HL-60 (cell line): ENCODE measurements at regions not wholly inside any gene's neighbourhood (a gene's known extent, or its start where the extent isn't known, plus 50 kb on each side); places are given as distances from the start of the nearest gene placed in this dataset.

Source experiments
- GABPA ChIP-seq: IDR thresholded peaks from 2 replicates; pipeline ENCODE4 v1.6.1; 2012; ENCODE audit warnings: low read depth
- POLR2AphosphoS5 ChIP-seq: IDR thresholded peaks from 2 replicates; pipeline ENCODE4 v1.6.1; 2012; ENCODE audit warnings: low read depth
- SPI1 ChIP-seq: IDR thresholded peaks from 2 replicates; pipeline ENCODE4 v1.6.1; 2012; ENCODE audit warnings: low read depth, mild to moderate bottlenecking, borderline replicate concordance
- TF ChIP-seq, protein P1 (sequence below): IDR thresholded peaks from one replicate; pipeline ENCODE4 v1.5.1; 2011; ENCODE audit warnings: low read length, control low read depth, inconsistent platforms; ENCODE audit not compliant: insufficient read depth
- TF ChIP-seq, protein P2 (sequence below): IDR thresholded peaks from 2 replicates; pipeline ENCODE4 v1.6.1; 2012; ENCODE audit warnings: low read depth; ENCODE audit not compliant: insufficient replicate concordance

DNA sequence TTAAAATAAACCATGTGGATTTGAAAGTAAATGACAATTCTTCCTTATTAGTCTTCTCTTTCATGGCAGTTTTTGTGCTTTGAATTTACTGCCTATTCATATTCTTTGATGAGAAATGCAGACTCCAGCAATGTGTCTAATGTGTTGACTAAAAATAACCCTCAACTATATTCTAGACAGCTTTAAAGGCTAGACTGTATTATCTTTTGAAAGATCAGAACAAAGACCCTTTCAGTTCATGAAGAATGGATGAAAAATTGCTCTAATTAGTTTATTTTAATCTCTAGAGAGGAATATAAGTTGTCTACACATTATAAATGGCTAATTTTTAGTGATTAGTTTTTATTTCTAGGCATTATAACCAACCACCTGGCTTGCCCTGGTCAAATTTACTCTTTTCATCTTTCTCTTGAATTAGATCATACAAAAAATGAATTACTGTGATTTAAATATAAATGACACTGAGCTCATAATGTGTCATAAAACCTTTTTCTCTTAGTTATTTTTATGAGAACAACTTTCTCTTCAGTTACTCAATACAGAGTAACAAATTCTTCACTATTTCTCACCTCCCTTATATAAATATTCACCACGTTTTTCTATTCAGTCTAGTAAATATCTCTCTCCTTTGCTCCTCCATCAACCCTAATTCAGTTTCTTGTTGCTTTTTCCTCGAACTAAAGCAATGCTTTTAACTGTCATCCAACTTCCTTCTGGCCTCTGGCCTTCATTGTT lies 428.5 kb upstream of the TMPRSS15 start:
- TF ChIP-seq, protein P1, sequence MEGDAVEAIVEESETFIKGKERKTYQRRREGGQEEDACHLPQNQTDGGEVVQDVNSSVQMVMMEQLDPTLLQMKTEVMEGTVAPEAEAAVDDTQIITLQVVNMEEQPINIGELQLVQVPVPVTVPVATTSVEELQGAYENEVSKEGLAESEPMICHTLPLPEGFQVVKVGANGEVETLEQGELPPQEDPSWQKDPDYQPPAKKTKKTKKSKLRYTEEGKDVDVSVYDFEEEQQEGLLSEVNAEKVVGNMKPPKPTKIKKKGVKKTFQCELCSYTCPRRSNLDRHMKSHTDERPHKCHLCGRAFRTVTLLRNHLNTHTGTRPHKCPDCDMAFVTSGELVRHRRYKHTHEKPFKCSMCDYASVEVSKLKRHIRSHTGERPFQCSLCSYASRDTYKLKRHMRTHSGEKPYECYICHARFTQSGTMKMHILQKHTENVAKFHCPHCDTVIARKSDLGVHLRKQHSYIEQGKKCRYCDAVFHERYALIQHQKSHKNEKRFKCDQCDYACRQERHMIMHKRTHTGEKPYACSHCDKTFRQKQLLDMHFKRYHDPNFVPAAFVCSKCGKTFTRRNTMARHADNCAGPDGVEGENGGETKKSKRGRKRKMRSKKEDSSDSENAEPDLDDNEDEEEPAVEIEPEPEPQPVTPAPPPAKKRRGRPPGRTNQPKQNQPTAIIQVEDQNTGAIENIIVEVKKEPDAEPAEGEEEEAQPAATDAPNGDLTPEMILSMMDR: no peak
- no peak for TF ChIP-seq GABPA
- no peak for TF ChIP-seq POLR2AphosphoS5
- no peak for TF ChIP-seq SPI1
- TF ChIP-seq, protein P2, sequence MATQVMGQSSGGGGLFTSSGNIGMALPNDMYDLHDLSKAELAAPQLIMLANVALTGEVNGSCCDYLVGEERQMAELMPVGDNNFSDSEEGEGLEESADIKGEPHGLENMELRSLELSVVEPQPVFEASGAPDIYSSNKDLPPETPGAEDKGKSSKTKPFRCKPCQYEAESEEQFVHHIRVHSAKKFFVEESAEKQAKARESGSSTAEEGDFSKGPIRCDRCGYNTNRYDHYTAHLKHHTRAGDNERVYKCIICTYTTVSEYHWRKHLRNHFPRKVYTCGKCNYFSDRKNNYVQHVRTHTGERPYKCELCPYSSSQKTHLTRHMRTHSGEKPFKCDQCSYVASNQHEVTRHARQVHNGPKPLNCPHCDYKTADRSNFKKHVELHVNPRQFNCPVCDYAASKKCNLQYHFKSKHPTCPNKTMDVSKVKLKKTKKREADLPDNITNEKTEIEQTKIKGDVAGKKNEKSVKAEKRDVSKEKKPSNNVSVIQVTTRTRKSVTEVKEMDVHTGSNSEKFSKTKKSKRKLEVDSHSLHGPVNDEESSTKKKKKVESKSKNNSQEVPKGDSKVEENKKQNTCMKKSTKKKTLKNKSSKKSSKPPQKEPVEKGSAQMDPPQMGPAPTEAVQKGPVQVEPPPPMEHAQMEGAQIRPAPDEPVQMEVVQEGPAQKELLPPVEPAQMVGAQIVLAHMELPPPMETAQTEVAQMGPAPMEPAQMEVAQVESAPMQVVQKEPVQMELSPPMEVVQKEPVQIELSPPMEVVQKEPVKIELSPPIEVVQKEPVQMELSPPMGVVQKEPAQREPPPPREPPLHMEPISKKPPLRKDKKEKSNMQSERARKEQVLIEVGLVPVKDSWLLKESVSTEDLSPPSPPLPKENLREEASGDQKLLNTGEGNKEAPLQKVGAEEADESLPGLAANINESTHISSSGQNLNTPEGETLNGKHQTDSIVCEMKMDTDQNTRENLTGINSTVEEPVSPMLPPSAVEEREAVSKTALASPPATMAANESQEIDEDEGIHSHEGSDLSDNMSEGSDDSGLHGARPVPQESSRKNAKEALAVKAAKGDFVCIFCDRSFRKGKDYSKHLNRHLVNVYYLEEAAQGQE: no peak
